ENCODE measurements at regions not wholly inside any gene's neighbourhood (a gene's known extent, or its start where the extent isn't known, plus 50 kb on each side); places are given as distances from the start of the nearest gene placed in this dataset.

- Histone ChIP-seq H3K36me3 (no peaks in the 10 kb centered on the region), H3K9me3 (ENCODE audit: severe bottlenecking) (no peaks in the 10 kb centered on the region), H3K4me3 (ENCODE audit: low read depth, low read length) (peak overlapping the region; percentile 10; the same call in 1 of the 2 replicates), H3K27me3 (ENCODE audit: insufficient read depth, low read depth, severe bottlenecking) (no peaks in the 10 kb centered on the region), H3K27ac (peak overlapping the region; percentile 82)
- TF ChIP-seq, protein P1, sequence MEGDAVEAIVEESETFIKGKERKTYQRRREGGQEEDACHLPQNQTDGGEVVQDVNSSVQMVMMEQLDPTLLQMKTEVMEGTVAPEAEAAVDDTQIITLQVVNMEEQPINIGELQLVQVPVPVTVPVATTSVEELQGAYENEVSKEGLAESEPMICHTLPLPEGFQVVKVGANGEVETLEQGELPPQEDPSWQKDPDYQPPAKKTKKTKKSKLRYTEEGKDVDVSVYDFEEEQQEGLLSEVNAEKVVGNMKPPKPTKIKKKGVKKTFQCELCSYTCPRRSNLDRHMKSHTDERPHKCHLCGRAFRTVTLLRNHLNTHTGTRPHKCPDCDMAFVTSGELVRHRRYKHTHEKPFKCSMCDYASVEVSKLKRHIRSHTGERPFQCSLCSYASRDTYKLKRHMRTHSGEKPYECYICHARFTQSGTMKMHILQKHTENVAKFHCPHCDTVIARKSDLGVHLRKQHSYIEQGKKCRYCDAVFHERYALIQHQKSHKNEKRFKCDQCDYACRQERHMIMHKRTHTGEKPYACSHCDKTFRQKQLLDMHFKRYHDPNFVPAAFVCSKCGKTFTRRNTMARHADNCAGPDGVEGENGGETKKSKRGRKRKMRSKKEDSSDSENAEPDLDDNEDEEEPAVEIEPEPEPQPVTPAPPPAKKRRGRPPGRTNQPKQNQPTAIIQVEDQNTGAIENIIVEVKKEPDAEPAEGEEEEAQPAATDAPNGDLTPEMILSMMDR (IDR thresholded peaks at IDR 0.05; ENCODE audit: low read depth, low read length): no peak
- DNase-seq: peak; percentile 98
Measured at GRCh38 chr5:12016159-12016746, 112.0 kb upstream of the CTNND2 start.

GRCh38 chr5:12013351-12013750 lies 109.1 kb upstream of the CTNND2 start:
- H3K4me3 ChIP-seq (ENCODE audit: low read depth, low read length): no peak overlapping the region
- TF ChIP-seq, protein P1 (IDR thresholded peaks at IDR 0.05; ENCODE audit: low read depth, low read length): no peak
- DNase-seq: peak; percentile 39

DNA sequence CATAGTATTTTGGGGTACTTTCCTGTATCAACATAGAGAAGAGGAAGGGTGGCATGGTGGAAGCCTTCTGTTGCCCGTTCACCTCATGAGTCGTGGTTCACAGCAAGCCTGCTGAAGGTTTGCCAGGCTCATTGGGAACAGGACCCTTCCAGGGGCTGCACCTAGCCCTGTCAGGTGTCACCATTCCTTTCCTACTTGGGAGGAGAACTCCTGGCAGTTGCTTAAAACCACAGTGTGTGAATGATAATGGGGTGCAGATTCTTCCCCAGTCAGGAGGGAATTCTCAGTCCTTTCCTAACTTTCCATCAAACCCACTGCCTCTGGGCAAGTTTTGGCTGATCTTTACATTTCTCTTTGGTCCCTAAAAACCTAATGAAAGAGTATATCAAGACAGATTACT lies 99.4 kb upstream of the CTNND2 start:
- no peak overlapping the region for H3K27ac ChIP-seq
- TF ChIP-seq, protein P1 (IDR thresholded peaks at IDR 0.05; ENCODE audit: low read depth, low read length): no peak

More at GRCh38 chr5:12013351-12013750, 109.1 kb upstream of the CTNND2 start:
- H3K27me3 ChIP-seq (ENCODE audit: insufficient read depth, low read depth, severe bottlenecking): no peaks in the 10 kb centered on the region
- peak overlapping the region; percentile 82 for H3K27ac ChIP-seq
- H3K36me3 ChIP-seq: no peaks in the 10 kb centered on the region
- H3K9me3 ChIP-seq (ENCODE audit: severe bottlenecking): no peaks in the 10 kb centered on the region

DNA sequence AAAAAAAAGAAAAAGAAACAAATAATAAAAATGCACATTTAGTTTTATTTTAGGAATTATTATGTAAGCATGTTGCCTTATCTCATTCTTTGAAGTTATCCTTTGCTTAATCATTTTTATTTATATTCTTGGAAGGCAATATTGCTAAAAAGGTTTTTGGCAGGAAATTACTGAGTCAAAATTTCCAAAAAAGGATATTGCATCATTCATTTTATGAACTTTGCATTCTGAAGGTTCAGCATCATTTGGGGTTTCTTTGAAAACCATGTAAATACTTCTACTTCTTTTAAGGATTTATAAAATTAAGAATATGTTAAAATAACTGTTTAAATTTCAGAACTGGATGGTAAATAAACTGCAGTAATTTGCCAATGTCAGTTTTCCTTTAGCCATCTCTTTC lies 94.2 kb upstream of the CTNND2 start:
- TF ChIP-seq, protein P1 (IDR thresholded peaks at IDR 0.05; ENCODE audit: low read depth, low read length): no peak
- Histone ChIP-seq H3K9me3 (ENCODE audit: severe bottlenecking) (no peaks in the 10 kb centered on the region), H3K27ac (no peak overlapping the region), H3K36me3 (no peaks in the 10 kb centered on the region), H3K27me3 (ENCODE audit: insufficient read depth, low read depth, severe bottlenecking) (no peaks in the 10 kb centered on the region), H3K4me3 (ENCODE audit: low read depth, low read length) (no peak overlapping the region)
- DNase-seq: no peak

More for the DNA sequence above, 99.4 kb upstream of the CTNND2 start:
- no peaks in the 10 kb centered on the region for H3K36me3 ChIP-seq
- no peaks in the 10 kb centered on the region for H3K27me3 ChIP-seq (ENCODE audit: insufficient read depth, low read depth, severe bottlenecking)
- DNase-seq: no peak
- H3K4me3 ChIP-seq (ENCODE audit: low read depth, low read length): no peak overlapping the region
- no peaks in the 10 kb centered on the region for H3K9me3 ChIP-seq (ENCODE audit: severe bottlenecking)

- H3K4me3 ChIP-seq (ENCODE audit: low read depth, low read length): no peak overlapping the region
- H3K27me3 ChIP-seq (ENCODE audit: insufficient read depth, low read depth, severe bottlenecking): no peaks in the 10 kb centered on the region
- no peaks in the 10 kb centered on the region for H3K9me3 ChIP-seq (ENCODE audit: severe bottlenecking)
- DNase-seq: no peak
- no peak overlapping the region for H3K27ac ChIP-seq
- H3K36me3 ChIP-seq: no peaks in the 10 kb centered on the region
- TF ChIP-seq, protein P1 (IDR thresholded peaks at IDR 0.05; ENCODE audit: low read depth, low read length): no peak
Measured at GRCh38 chr5:11997942-11998341, 93.7 kb upstream of the CTNND2 start.

DNA sequence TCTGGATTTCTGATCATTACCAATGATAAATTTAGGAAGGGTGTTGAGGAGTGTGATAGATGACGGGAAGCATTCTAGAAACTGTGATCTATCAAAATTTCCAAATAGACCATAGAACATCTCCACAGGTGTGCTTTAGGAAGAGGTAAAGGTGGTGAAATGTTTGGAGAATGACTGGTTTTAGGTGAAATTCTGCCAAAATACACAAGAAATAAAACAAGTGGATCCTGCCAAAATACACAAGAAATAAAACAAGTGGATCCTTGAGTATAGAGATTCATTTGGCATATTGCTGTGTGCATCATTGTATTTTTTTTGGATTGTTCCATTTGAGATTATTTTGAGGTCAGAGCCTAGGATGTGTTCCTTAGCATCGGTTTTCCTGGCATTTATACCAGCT lies 88.3 kb upstream of the CTNND2 start:
- H3K36me3 ChIP-seq: no peaks in the 10 kb centered on the region
- TF ChIP-seq, protein P1 (IDR thresholded peaks at IDR 0.05; ENCODE audit: low read depth, low read length): no peak
- no peaks in the 10 kb centered on the region for H3K9me3 ChIP-seq (ENCODE audit: severe bottlenecking)
- no peak overlapping the region for H3K27ac ChIP-seq
- H3K4me3 ChIP-seq (ENCODE audit: low read depth, low read length): no peak overlapping the region
- DNase-seq: no peak
- no peaks in the 10 kb centered on the region for H3K27me3 ChIP-seq (ENCODE audit: insufficient read depth, low read depth, severe bottlenecking)

All from WERI-Rb-1 (cell line).